ENCODE measurements at regions not wholly inside any gene's neighbourhood (a gene's known extent, or its start where the extent isn't known, plus 50 kb on each side); places are given as distances from the start of the nearest gene placed in this dataset.
"Not testable (repeated sequence)": the region's sequence is repeated elsewhere in the genome, so short reads cannot be mapped to it uniquely, and the experiment has no call there.

- intact Hi-C loops (cut with DNase I; ENCODE audit: low total_unique reads); DNase-seq (ENCODE audit: low spot score in 2 of 2); H3K4me3 ChIP-seq (ENCODE audit: low read depth, poor library complexity, severe bottlenecking): not testable (repeated sequence)
- WGBS, 2 donors: 17 to 25% methylated on average over 4 of the region's 4 CpGs
Measured at GRCh38 chr9:64130325-64130724, 1154.7 kb downstream of the FOXD4L5 start.

GRCh38 chr9:64128572-64128971, 1156.4 kb downstream of the FOXD4L5 start:
- intact Hi-C loops (cut with DNase I; ENCODE audit: low total_unique reads): no loop called here
- DNase-seq (ENCODE audit: low spot score in 2 of 2): no peak
- TF ChIP-seq CTCF (IDR thresholded peaks at IDR 0.05) (no peak), POLR2A (IDR thresholded peaks at IDR 0.05) (no peak)
- no peak overlapping the region for H3K4me3 ChIP-seq (ENCODE audit: low read depth, poor library complexity, severe bottlenecking)
- WGBS, 2 donors: 79 to 86% methylated on average over 6 of the region's 6 CpGs

GRCh38 chr9:64121602-64122001, 1163.4 kb downstream of the FOXD4L5 start:
- intact Hi-C loops (cut with DNase I; ENCODE audit: low total_unique reads); H3K4me3 ChIP-seq (ENCODE audit: low read depth, poor library complexity, severe bottlenecking); DNase-seq (ENCODE audit: low spot score in 2 of 2): not testable (repeated sequence)

- intact Hi-C loops (cut with DNase I; ENCODE audit: low total_unique reads); DNase-seq (ENCODE audit: low spot score in 2 of 2); H3K4me3 ChIP-seq (ENCODE audit: low read depth, poor library complexity, severe bottlenecking): not testable (repeated sequence)
- 75 to 86% methylated on average over 5 of the region's 5 CpGs for WGBS, 2 donors
Measured at GRCh38 chr9:64117329-64117728, 1167.7 kb downstream of the FOXD4L5 start.

- WGBS, 2 donors: 39 to 48% methylated on average over 1 of the region's 1 CpG
- H3K4me3 ChIP-seq (ENCODE audit: low read depth, poor library complexity, severe bottlenecking); intact Hi-C loops (cut with DNase I; ENCODE audit: low total_unique reads); DNase-seq (ENCODE audit: low spot score in 2 of 2): not testable (repeated sequence)
Measured at GRCh38 chr9:64107867-64108266, 1177.1 kb downstream of the FOXD4L5 start.

- intact Hi-C loops (cut with DNase I; ENCODE audit: low total_unique reads); DNase-seq (ENCODE audit: low spot score in 2 of 2); H3K4me3 ChIP-seq (ENCODE audit: low read depth, poor library complexity, severe bottlenecking): not testable (repeated sequence)
- WGBS, 2 donors: 48 to 70% methylated on average over 1 of the region's 1 CpG
Measured at GRCh38 chr9:64107211-64107610, 1177.8 kb downstream of the FOXD4L5 start.

- WGBS, 2 donors: 44 to 68% methylated on average over 1 of the region's 1 CpG
- DNase-seq (ENCODE audit: low spot score in 2 of 2); H3K4me3 ChIP-seq (ENCODE audit: low read depth, poor library complexity, severe bottlenecking); intact Hi-C loops (cut with DNase I; ENCODE audit: low total_unique reads): not testable (repeated sequence)
Measured at GRCh38 chr9:64105193-64105592, 1179.8 kb downstream of the FOXD4L5 start.

- intact Hi-C loops (cut with DNase I; ENCODE audit: low total_unique reads): not testable (repeated sequence)
Measured at GRCh38 chr9:64101504-64101903, 1183.5 kb downstream of the FOXD4L5 start.

GRCh38 chr9:64100571-64101155, 1184.3 kb downstream of the FOXD4L5 start:
- intact Hi-C loops (cut with DNase I; ENCODE audit: low total_unique reads); H3K4me3 ChIP-seq (ENCODE audit: low read depth, poor library complexity, severe bottlenecking); DNase-seq (ENCODE audit: low spot score in 2 of 2): not testable (repeated sequence)
- 84 to 89% methylated on average over 19 to 30 of the region's 36 CpGs for WGBS, 2 donors

More at GRCh38 chr9:64101504-64101903, 1183.5 kb downstream of the FOXD4L5 start:
- not testable (repeated sequence) for DNase-seq (ENCODE audit: low spot score in 2 of 2); H3K4me3 ChIP-seq (ENCODE audit: low read depth, poor library complexity, severe bottlenecking)
- WGBS, 2 donors: 56% methylated on average over 3 of the region's 3 CpGs

GRCh38 chr9:64085998-64086397, 1199.0 kb downstream of the FOXD4L5 start:
- H3K4me3 ChIP-seq (ENCODE audit: low read depth, poor library complexity, severe bottlenecking); intact Hi-C loops (cut with DNase I; ENCODE audit: low total_unique reads); DNase-seq (ENCODE audit: low spot score in 2 of 2): not testable (repeated sequence)
- WGBS, 2 donors: 78 to 81% methylated on average over 5 of the region's 5 CpGs

GRCh38 chr9:64071358-64072253, 1213.4 kb downstream of the FOXD4L5 start:
- DNase-seq (ENCODE audit: low spot score in 2 of 2); intact Hi-C loops (cut with DNase I; ENCODE audit: low total_unique reads); H3K4me3 ChIP-seq (ENCODE audit: low read depth, poor library complexity, severe bottlenecking): not testable (repeated sequence)
- 74% methylated on average over 43 to 69 of the region's 72 CpGs for WGBS, 2 donors

- peak in 1 of 2 donors; percentile 78 for DNase-seq (ENCODE audit: low spot score in 2 of 2)
- intact Hi-C loops (cut with DNase I; ENCODE audit: low total_unique reads); H3K4me3 ChIP-seq (ENCODE audit: low read depth, poor library complexity, severe bottlenecking): not testable (repeated sequence)
- WGBS, 2 donors: 68 to 79% methylated on average over 5 to 32 of the region's 39 CpGs
Measured at GRCh38 chr9:64070611-64071357, 1214.2 kb downstream of the FOXD4L5 start.

- H3K4me3 ChIP-seq (ENCODE audit: low read depth, poor library complexity, severe bottlenecking); intact Hi-C loops (cut with DNase I; ENCODE audit: low total_unique reads); DNase-seq (ENCODE audit: low spot score in 2 of 2): not testable (repeated sequence)
- 91 to 93% methylated on average over 12 to 13 of the region's 13 CpGs for WGBS, 2 donors
Measured at GRCh38 chr9:64070083-64070482, 1214.9 kb downstream of the FOXD4L5 start.
